ENCODE measurements at regions not wholly inside any gene's neighbourhood (a gene's known extent, or its start where the extent isn't known, plus 50 kb on each side); places are given as distances from the start of the nearest gene placed in this dataset.

GRCh38 chr9:81476813-81477490 lies 212.4 kb downstream of the TLE1 start:
- no peaks in the 10 kb centered on the region for H3K9me3 ChIP-seq (replicated peaks in 1 of 3)
- H3K36me3 ChIP-seq (replicated peaks in 1 of 2) = no peaks in the 10 kb centered on the region
- no peaks in the 10 kb centered on the region for H3K4me1 ChIP-seq (replicated peaks in 1 of 2)
- TF ChIP-seq POLR2A (IDR thresholded peaks at IDR 0.05) = no peak
- TF ChIP-seq, protein P1, sequence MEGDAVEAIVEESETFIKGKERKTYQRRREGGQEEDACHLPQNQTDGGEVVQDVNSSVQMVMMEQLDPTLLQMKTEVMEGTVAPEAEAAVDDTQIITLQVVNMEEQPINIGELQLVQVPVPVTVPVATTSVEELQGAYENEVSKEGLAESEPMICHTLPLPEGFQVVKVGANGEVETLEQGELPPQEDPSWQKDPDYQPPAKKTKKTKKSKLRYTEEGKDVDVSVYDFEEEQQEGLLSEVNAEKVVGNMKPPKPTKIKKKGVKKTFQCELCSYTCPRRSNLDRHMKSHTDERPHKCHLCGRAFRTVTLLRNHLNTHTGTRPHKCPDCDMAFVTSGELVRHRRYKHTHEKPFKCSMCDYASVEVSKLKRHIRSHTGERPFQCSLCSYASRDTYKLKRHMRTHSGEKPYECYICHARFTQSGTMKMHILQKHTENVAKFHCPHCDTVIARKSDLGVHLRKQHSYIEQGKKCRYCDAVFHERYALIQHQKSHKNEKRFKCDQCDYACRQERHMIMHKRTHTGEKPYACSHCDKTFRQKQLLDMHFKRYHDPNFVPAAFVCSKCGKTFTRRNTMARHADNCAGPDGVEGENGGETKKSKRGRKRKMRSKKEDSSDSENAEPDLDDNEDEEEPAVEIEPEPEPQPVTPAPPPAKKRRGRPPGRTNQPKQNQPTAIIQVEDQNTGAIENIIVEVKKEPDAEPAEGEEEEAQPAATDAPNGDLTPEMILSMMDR (IDR thresholded peaks at IDR 0.05) = no peak
- no peaks in the 10 kb centered on the region for H3K27me3 ChIP-seq
- no peak overlapping the region for H3K27ac ChIP-seq
- no peak overlapping the region for H3K4me3 ChIP-seq
- no peak for DNase-seq
- intact Hi-C loops (cut with DNase I) = no loop called here
- WGBS, 4 donors = 88 to 97% (median 93%) methylated on average over 6 of the region's 6 CpGs

GRCh38 chr9:81474792-81475191 lies 214.6 kb downstream of the TLE1 start:
- no peak overlapping the region for H3K27ac ChIP-seq
- WGBS, 4 donors = 87 to 95% (median 91%) methylated on average over 5 of the region's 5 CpGs
- H3K9me3 ChIP-seq (replicated peaks in 1 of 3) = no peaks in the 10 kb centered on the region
- intact Hi-C loops (cut with DNase I) = no loop called here
- TF ChIP-seq, protein P1 (IDR thresholded peaks at IDR 0.05) = no peak
- no peak for TF ChIP-seq POLR2A (IDR thresholded peaks at IDR 0.05)
- H3K27me3 ChIP-seq = no peaks in the 10 kb centered on the region
- no peak for DNase-seq
- no peak overlapping the region for H3K4me3 ChIP-seq
- no peaks in the 10 kb centered on the region for H3K4me1 ChIP-seq (replicated peaks in 1 of 2)
- H3K36me3 ChIP-seq (replicated peaks in 1 of 2) = no peaks in the 10 kb centered on the region

DNA sequence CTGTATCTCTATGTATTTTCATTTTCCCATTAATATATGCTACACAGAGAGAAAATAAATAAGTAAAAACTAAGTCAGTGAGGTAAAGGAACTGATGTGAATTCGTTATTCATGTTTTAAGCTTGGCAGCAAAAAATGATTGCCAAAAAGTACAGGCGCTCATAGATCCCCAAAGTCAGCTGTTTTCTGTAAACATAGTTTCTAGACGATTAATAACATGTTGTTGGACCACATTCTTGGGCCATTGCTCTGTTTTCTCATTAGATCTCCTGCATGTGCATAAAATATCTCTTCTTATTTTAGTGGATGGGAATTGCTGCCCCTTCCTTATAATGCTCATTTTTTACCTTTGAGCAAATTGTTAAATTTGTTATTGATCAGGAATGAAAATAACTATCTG lies 215.2 kb downstream of the TLE1 start:
- no peaks in the 10 kb centered on the region for H3K9me3 ChIP-seq (replicated peaks in 1 of 3)
- H3K4me3 ChIP-seq = no peak overlapping the region
- WGBS, 4 donors = 71 to 85% (median 79%) methylated on average over 3 of the region's 3 CpGs
- no peaks in the 10 kb centered on the region for H3K36me3 ChIP-seq (replicated peaks in 1 of 2)
- no peaks in the 10 kb centered on the region for H3K4me1 ChIP-seq (replicated peaks in 1 of 2)
- no peaks in the 10 kb centered on the region for H3K27me3 ChIP-seq
- DNase-seq = no peak
- intact Hi-C loops (cut with DNase I) = no loop called here
- H3K27ac ChIP-seq = no peak overlapping the region
- TF ChIP-seq POLR2A (IDR thresholded peaks at IDR 0.05) = no peak
- TF ChIP-seq, protein P1 (IDR thresholded peaks at IDR 0.05) = no peak

GRCh38 chr9:81473708-81474107 lies 215.6 kb downstream of the TLE1 start:
- Histone ChIP-seq H3K9me3 (replicated peaks in 1 of 3) (no peaks in the 10 kb centered on the region), H3K27me3 (no peaks in the 10 kb centered on the region), H3K36me3 (replicated peaks in 1 of 2) (no peaks in the 10 kb centered on the region), H3K4me1 (replicated peaks in 1 of 2) (no peaks in the 10 kb centered on the region), H3K27ac (no peak overlapping the region), H3K4me3 (no peak overlapping the region)
- no peak for DNase-seq
- no peak for TF ChIP-seq POLR2A (IDR thresholded peaks at IDR 0.05)
- TF ChIP-seq, protein P1 (IDR thresholded peaks at IDR 0.05) = no peak
- intact Hi-C loops (cut with DNase I) = no loop called here
- 91 to 100% (median 93%) methylated on average over 1 of the region's 1 CpG for WGBS, 4 donors

Data from adrenal gland (tissue), 9 donors.